ENCODE measurements at regions not wholly inside any gene's neighbourhood (a gene's known extent, or its start where the extent isn't known, plus 50 kb on each side); places are given as distances from the start of the nearest gene placed in this dataset.

DNA sequence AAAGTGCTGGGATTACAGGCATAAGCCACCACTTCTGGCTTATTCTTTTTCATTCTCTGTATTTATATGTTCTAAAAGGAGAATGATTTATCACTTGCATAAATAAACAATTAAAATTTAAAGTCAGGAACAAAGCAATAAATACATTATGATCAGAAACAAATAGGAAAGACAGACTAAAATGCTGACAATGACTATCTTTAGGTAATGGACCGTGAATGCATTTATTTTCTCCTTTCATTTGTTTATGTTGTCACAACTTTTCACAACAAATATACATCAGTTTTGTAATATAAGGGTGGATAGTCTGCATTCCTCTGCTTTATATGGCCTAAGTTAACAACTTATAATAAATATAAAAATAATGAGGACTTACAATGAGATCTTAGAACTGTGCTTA, 199.2 kb upstream of the EPHA4 start (continued):
- TF ChIP-seq ZNF274 (IDR thresholded peaks at IDR 0.05; ENCODE audit: low read depth, low read length) (no peak), EGR1 (IDR thresholded peaks at IDR 0.05; ENCODE audit: low read depth) (no peak), RAD21 (IDR thresholded peaks at IDR 0.05; ENCODE audit: low read depth) (no peak), CBX3 (IDR thresholded peaks at IDR 0.05; ENCODE audit: low read depth) (no peak), POLR2AphosphoS5 (IDR thresholded peaks at IDR 0.05; ENCODE audit: low read depth, low read length) (no peak), CEBPB (IDR thresholded peaks at IDR 0.05; ENCODE audit: low read depth) (no peak), SIN3A (IDR thresholded peaks at IDR 0.05; ENCODE audit: low read depth) (no peak), CTCF (IDR thresholded peaks at IDR 0.05 in 2 of 3, conservative IDR thresholded peaks at IDR 0.05 in 1 of 3; ENCODE audit: borderline replicate concordance in 1 of 3, insufficient read depth in 1 of 3, low read depth in 2 of 3, low read length in 2 of 3) (no peak), TCF7L2 (IDR thresholded peaks at IDR 0.05; ENCODE audit: borderline replicate concordance, extremely low read depth, insufficient read depth, insufficient read length) (no peak), POLR2A (IDR thresholded peaks at IDR 0.05; ENCODE audit: borderline replicate concordance, extremely low read depth, insufficient read depth, insufficient read length) (no peak), EZH2phosphoT487 (IDR thresholded peaks at IDR 0.05; ENCODE audit: borderline replicate concordance) (no peak)
- TF ChIP-seq, protein P1, sequence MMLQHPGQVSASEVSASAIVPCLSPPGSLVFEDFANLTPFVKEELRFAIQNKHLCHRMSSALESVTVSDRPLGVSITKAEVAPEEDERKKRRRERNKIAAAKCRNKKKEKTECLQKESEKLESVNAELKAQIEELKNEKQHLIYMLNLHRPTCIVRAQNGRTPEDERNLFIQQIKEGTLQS (IDR thresholded peaks at IDR 0.05) = no peak

DNA sequence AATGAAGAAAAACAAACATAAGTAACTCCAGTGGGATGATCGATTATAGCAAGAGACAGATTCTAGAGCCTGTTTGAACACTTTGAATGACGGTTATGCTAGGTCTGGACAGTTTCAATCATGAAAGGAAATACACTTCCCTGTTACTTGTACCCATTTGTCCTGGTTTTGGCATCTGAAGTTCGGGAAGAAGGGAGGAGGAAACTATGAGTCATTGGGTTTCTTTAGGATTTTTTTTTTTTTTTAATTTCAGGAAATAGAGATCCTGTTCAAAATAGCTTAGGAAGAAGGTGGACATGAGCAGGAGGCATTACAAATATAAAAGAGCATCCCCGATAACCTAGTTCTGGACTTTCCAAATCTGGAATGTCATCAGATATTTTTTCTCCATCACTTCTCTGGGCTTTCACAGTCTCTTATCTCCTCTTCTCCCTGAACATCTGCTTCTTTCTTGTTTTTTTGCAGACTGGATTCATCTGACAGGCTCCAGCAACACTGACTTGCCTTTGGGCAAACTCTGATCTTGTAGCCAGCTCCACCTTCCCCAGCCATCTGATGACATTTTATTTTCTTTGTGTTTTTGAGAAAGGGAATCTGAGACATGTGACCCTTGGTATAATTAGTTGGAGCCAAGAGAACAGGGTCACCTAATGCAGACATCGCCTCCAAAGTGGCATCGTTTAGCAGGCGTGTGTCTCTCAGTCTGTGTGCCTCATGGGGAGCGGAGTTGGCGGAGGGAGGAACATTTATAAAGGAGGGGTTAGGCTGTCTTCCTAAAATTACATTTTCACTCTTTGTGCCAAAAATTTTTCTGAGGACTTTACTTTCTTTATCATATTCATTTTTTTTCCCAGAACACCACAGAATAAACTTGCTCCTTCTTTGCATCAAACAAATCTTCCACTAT, 195.3 kb upstream of the EPHA4 start:
- H3K4me1 ChIP-seq (ENCODE audit: control insufficient read depth in 1 of 2, insufficient read depth in 2 of 2, low read length in 2 of 2) = no peaks in the 10 kb centered on the region
- no peaks in the 10 kb centered on the region for H3K79me2 ChIP-seq (ENCODE audit: insufficient read depth, low read length)
- H3K9me3 ChIP-seq (ENCODE audit: control insufficient read depth in 1 of 2, insufficient read depth in 1 of 2, low read depth in 1 of 2, low read length in 2 of 2) = no peaks in the 10 kb centered on the region
- POLR2A ChIA-PET = no interaction called here
- peaks cover 31% of the 10 kb centered on the region for H3K27me3 ChIP-seq (ENCODE audit: insufficient read depth, low read length)
- H3K4me2 ChIP-seq (ENCODE audit: low read length) = no peak overlapping the region
- BruUV-seq (replicated peaks) = no TSS peak
- H2AFZ ChIP-seq (ENCODE audit: low read depth, low read length, poor library complexity, severe bottlenecking) = no peak overlapping the region
- H3K9me2 ChIP-seq (ENCODE audit: insufficient read depth) = no peaks in the 10 kb centered on the region
- intact Hi-C loops (cut with micrococcal nuclease) = no loop called here
- CTCF ChIA-PET = no interaction called here
- H3K36me3 ChIP-seq (ENCODE audit: control insufficient read depth in 1 of 2, insufficient read depth in 2 of 2, low read length in 2 of 2) = no peaks in the 10 kb centered on the region
- DNase-seq (ENCODE audit: low read depth, low spot score) (no peak), ATAC-seq (no peak)
- RAD21 ChIA-PET (ENCODE audit: low non-redundant PET in 1 of 2, low total read pairs in 2 of 2, uncharacterized antibody in 2 of 2, unreplicated experiment in 2 of 2) = interaction anchor here in 1 of 2 experiments (0.7 kb wide), 1 partner anchor 775 kb away, joined by 3 read pairs; no protein-coding TSS in a partner anchor
- H3K4me3 ChIP-seq (replicated peaks in 1 of 2; ENCODE audit: low read depth in 1 of 2, low read length in 2 of 2) = no peak overlapping the region
- H3K27ac ChIP-seq (ENCODE audit: low read depth, low read length) = no peak overlapping the region
- H4K20me1 ChIP-seq (ENCODE audit: insufficient read depth) = no peaks in the 10 kb centered on the region
- H3K9ac ChIP-seq (ENCODE audit: low read length) = no peak overlapping the region
- TF ChIP-seq SRF (IDR thresholded peaks at IDR 0.05; ENCODE audit: low read depth) (no peak), CBX3 (IDR thresholded peaks at IDR 0.05; ENCODE audit: low read depth) (no peak), ELF1 (IDR thresholded peaks at IDR 0.05; ENCODE audit: borderline replicate concordance, low read depth) (no peak), SP1 (IDR thresholded peaks at IDR 0.05; ENCODE audit: low read depth) (no peak)
- TF ChIP-seq, protein P2, sequence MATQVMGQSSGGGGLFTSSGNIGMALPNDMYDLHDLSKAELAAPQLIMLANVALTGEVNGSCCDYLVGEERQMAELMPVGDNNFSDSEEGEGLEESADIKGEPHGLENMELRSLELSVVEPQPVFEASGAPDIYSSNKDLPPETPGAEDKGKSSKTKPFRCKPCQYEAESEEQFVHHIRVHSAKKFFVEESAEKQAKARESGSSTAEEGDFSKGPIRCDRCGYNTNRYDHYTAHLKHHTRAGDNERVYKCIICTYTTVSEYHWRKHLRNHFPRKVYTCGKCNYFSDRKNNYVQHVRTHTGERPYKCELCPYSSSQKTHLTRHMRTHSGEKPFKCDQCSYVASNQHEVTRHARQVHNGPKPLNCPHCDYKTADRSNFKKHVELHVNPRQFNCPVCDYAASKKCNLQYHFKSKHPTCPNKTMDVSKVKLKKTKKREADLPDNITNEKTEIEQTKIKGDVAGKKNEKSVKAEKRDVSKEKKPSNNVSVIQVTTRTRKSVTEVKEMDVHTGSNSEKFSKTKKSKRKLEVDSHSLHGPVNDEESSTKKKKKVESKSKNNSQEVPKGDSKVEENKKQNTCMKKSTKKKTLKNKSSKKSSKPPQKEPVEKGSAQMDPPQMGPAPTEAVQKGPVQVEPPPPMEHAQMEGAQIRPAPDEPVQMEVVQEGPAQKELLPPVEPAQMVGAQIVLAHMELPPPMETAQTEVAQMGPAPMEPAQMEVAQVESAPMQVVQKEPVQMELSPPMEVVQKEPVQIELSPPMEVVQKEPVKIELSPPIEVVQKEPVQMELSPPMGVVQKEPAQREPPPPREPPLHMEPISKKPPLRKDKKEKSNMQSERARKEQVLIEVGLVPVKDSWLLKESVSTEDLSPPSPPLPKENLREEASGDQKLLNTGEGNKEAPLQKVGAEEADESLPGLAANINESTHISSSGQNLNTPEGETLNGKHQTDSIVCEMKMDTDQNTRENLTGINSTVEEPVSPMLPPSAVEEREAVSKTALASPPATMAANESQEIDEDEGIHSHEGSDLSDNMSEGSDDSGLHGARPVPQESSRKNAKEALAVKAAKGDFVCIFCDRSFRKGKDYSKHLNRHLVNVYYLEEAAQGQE (IDR thresholded peaks at IDR 0.05; ENCODE audit: low read depth) = no peak
- TF ChIP-seq, protein P1 (IDR thresholded peaks at IDR 0.05) = no peak

Measured in HCT116 (cell line).